ENCODE measurements at regions not wholly inside any gene's neighbourhood (a gene's known extent, or its start where the extent isn't known, plus 50 kb on each side); places are given as distances from the start of the nearest gene placed in this dataset.
"Not testable (repeated sequence)": the region's sequence is repeated elsewhere in the genome, so short reads cannot be mapped to it uniquely, and the experiment has no call there.

DNA sequence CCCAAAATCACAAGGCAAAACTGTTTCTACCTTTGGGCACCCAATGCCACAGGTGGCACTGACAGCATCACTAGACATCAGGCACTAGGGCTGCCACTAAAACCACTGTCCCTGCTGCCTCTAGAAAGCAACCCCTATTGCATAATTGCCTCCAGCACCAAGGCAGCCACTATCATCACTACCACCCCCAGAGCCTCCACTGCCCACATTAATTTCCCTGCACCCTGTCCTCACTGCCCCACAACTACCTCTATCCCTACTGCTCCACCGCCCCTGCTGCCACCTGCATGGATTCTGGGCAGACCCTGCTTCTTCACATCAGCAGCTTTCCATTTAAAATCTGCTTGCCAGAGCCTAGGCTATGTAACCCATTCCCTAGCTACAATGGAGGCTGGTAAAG is 68.6 kb upstream of the CACHD1 start:
- Mint-ChIP-seq H3K27ac (no peak overlapping the region), H3K27me3 (peaks cover 18% of the 10 kb centered on the region), H3K36me3 (ENCODE audit: insufficient read depth) (no peaks in the 10 kb centered on the region), H3K4me1 (ENCODE audit: low read depth) (no peaks in the 10 kb centered on the region), H3K9me3 (ENCODE audit: low read depth) (no peaks in the 10 kb centered on the region), H3K4me3 (ENCODE audit: low read depth) (no peak overlapping the region)
- TF ChIP-seq, protein P1, sequence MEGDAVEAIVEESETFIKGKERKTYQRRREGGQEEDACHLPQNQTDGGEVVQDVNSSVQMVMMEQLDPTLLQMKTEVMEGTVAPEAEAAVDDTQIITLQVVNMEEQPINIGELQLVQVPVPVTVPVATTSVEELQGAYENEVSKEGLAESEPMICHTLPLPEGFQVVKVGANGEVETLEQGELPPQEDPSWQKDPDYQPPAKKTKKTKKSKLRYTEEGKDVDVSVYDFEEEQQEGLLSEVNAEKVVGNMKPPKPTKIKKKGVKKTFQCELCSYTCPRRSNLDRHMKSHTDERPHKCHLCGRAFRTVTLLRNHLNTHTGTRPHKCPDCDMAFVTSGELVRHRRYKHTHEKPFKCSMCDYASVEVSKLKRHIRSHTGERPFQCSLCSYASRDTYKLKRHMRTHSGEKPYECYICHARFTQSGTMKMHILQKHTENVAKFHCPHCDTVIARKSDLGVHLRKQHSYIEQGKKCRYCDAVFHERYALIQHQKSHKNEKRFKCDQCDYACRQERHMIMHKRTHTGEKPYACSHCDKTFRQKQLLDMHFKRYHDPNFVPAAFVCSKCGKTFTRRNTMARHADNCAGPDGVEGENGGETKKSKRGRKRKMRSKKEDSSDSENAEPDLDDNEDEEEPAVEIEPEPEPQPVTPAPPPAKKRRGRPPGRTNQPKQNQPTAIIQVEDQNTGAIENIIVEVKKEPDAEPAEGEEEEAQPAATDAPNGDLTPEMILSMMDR (IDR thresholded peaks at IDR 0.05; ENCODE audit: unreplicated experiment): no peak
- no peak for DNase-seq (ENCODE audit: low spot score, unreplicated experiment)

DNA sequence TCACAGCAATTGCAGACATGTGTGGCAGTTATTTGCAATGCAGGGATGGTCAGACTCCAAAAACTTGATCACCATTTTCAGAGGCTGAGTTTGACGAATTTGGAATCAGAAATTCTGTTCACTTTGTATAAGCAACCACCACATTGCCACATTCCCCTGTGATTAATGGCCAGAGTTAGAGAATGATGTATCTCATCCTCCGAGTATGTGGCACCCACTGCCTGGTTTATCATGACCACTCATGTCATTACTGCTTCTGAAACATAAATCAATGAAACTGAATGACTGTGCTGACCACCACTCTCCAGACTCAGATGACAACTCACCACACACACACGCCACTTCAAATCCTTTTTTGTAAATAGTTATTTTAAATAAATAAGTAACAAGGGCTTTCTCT is 66.6 kb upstream of the CACHD1 start:
- TF ChIP-seq, protein P1 (IDR thresholded peaks at IDR 0.05; ENCODE audit: unreplicated experiment): no peak
- Mint-ChIP-seq H3K36me3 (ENCODE audit: insufficient read depth) (no peaks in the 10 kb centered on the region), H3K4me1 (ENCODE audit: low read depth) (no peaks in the 10 kb centered on the region), H3K9me3 (ENCODE audit: low read depth) (no peaks in the 10 kb centered on the region), H3K4me3 (ENCODE audit: low read depth) (no peak overlapping the region), H3K27ac (no peak overlapping the region), H3K27me3 (peaks cover 18% of the 10 kb centered on the region)
- DNase-seq (ENCODE audit: low spot score, unreplicated experiment): no peak

DNA sequence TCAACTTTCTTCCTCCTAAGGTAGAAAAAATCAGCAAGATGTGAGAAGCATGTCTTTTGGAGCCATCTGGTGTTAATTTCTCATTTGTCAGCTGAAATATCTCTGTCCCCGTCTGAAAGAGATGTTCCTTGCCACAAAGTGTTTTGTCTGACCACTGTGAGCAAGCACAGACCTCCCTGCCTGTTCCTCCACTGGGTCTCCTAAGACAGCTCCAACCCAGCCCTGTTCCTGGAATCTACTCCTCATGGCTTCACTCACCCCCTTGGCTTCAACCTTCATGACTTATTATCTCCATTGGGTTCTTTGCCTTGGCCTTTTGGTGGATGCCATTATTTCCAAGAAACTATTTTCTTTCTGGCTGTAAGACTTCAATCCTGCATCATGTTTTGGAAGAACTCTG is 65.7 kb upstream of the CACHD1 start:
- DNase-seq (ENCODE audit: low spot score, unreplicated experiment): no peak
- Mint-ChIP-seq H3K27ac (no peak overlapping the region), H3K4me3 (ENCODE audit: low read depth) (no peak overlapping the region), H3K36me3 (ENCODE audit: insufficient read depth) (no peaks in the 10 kb centered on the region), H3K9me3 (ENCODE audit: low read depth) (no peaks in the 10 kb centered on the region), H3K27me3 (peaks cover 16% of the 10 kb centered on the region), H3K4me1 (ENCODE audit: low read depth) (no peaks in the 10 kb centered on the region)
- TF ChIP-seq, protein P1 (IDR thresholded peaks at IDR 0.05; ENCODE audit: unreplicated experiment): no peak

GRCh38 chr1:64405833-64406232 is 64.1 kb upstream of the CACHD1 start:
- TF ChIP-seq, protein P1 (IDR thresholded peaks at IDR 0.05; ENCODE audit: unreplicated experiment): no peak
- H3K4me3 Mint-ChIP-seq (ENCODE audit: low read depth): no peak overlapping the region
- no peaks in the 10 kb centered on the region for H3K9me3 Mint-ChIP-seq (ENCODE audit: low read depth)
- peaks cover 11% of the 10 kb centered on the region for H3K27me3 Mint-ChIP-seq
- DNase-seq (ENCODE audit: low spot score, unreplicated experiment): no peak
- H3K27ac Mint-ChIP-seq: no peak overlapping the region
- no peaks in the 10 kb centered on the region for H3K4me1 Mint-ChIP-seq (ENCODE audit: low read depth)
- no peaks in the 10 kb centered on the region for H3K36me3 Mint-ChIP-seq (ENCODE audit: insufficient read depth)

DNA sequence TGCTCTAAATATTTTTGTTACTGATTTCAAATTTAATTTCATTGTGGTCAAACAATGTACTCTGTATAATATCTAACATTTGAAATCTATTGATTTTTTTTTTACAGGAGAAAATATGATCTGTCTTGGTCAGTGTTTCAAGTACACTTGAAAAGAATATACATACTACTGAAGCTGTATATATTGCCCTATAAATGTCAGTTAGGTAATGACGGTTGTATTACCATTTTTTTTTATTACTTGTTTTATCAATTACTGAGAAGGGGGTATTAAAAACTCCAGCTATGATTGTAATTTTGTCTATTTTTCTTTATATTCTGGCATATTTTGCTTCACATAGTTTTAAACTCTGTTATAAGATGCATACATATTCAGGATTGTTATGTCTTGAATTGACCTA is 59.7 kb upstream of the CACHD1 start:
- Mint-ChIP-seq H3K27me3 (no peaks in the 10 kb centered on the region), H3K9me3 (ENCODE audit: low read depth) (peaks cover 7% of the 10 kb centered on the region), H3K4me1 (ENCODE audit: low read depth) (no peaks in the 10 kb centered on the region), H3K36me3 (ENCODE audit: insufficient read depth) (no peaks in the 10 kb centered on the region), H3K27ac (no peak overlapping the region), H3K4me3 (ENCODE audit: low read depth) (no peak overlapping the region)
- TF ChIP-seq, protein P1 (IDR thresholded peaks at IDR 0.05; ENCODE audit: unreplicated experiment): no peak
- DNase-seq (ENCODE audit: low spot score, unreplicated experiment): no peak

DNA sequence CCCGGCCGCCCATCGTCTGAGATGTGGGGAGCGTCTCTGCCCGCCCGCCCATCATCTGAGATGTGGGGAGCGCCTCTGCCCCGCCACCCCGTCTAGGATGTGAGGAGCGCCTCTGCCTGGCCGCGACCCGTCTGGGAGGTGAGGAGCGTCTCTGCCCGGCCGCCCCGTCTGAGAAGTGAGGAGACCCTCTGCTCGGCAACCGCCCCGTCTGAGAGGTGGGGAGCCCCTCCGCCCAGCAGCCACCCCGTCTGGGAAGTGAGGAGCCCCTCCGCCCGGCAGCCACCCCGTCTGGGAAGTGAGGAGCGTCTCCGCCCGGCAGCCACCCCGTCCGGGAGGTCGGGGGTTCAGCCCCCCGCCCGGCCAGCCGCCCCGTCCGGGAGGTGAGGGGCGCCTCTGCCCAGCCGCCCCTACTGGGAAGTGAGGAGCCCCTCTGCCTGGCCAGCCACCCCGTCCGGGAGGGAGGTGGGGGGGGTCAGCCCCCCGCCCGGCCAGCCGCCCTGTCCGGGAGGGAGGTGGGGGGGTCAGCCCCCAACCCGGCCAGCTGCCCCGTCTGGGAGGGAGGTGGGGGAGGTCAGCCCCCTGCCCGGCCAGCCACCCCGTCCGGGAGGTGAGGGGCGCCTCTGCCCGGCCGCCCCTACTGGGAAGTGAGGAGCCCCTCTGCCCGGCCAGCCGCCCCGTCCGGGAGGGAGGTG is 54.9 kb upstream of the CACHD1 start:
- not testable (repeated sequence) for H3K4me3 Mint-ChIP-seq (ENCODE audit: low read depth); H3K36me3 Mint-ChIP-seq (ENCODE audit: insufficient read depth); H3K4me1 Mint-ChIP-seq (ENCODE audit: low read depth); H3K9me3 Mint-ChIP-seq (ENCODE audit: low read depth); DNase-seq (ENCODE audit: low spot score, unreplicated experiment); H3K27me3 Mint-ChIP-seq; H3K27ac Mint-ChIP-seq

Data from progenitor cell of endocrine pancreas (in vitro differentiated cells).